ENCODE measurements at regions not wholly inside any gene's neighbourhood (a gene's known extent, or its start where the extent isn't known, plus 50 kb on each side); places are given as distances from the start of the nearest gene placed in this dataset.

- TF ChIP-seq GATA3 (IDR thresholded peaks at IDR 0.05; ENCODE audit: low read depth, low read length) = no peak
- no peak for TF ChIP-seq GATA2 (IDR thresholded peaks at IDR 0.05; ENCODE audit: low read depth, low read length)
These were observed 269.7 kb downstream of the THBS2 start for GRCh38 chr6:168983925-168984324.

Measured in SH-SY5Y (cell line).